ENCODE measurements at regions not wholly inside any gene's neighbourhood (a gene's known extent, or its start where the extent isn't known, plus 50 kb on each side); places are given as distances from the start of the nearest gene placed in this dataset.

- TF ChIP-seq CTCF (IDR thresholded peaks at IDR 0.05): no peak
These were observed 86.0 kb upstream of the MFGE8 start for GRCh38 chr15:88998980-88999713.

- TF ChIP-seq CTCF (IDR thresholded peaks at IDR 0.05): no peak
These were observed 85.9 kb upstream of the ABHD2 start for GRCh38 chr15:89002281-89002761.

GRCh38 chr15:89002830-89003229 is 85.4 kb upstream of the ABHD2 start:
- TF ChIP-seq CTCF (IDR thresholded peaks at IDR 0.05): no peak

GRCh38 chr15:89003865-89004725 is 84.2 kb upstream of the ABHD2 start:
- TF ChIP-seq CTCF (IDR thresholded peaks at IDR 0.05): no peak

- TF ChIP-seq CTCF (IDR thresholded peaks at IDR 0.05): no peak
These were observed 83.6 kb upstream of the ABHD2 start for GRCh38 chr15:89004726-89005030.

GRCh38 chr15:89007989-89008388 is 80.3 kb upstream of the ABHD2 start:
- TF ChIP-seq CTCF (IDR thresholded peaks at IDR 0.05): no peak

GRCh38 chr15:89009080-89009479 is 79.2 kb upstream of the ABHD2 start:
- TF ChIP-seq CTCF (IDR thresholded peaks at IDR 0.05): no peak
